HEK293 (cell line): ENCODE measurements at regions not wholly inside any gene's neighbourhood (a gene's known extent, or its start where the extent isn't known, plus 50 kb on each side); places are given as distances from the start of the nearest gene placed in this dataset.

Source experiments
- CTCF ChIA-PET: fragments of 350-600 bp; formaldehyde crosslinking; extraction: SDS; loops from one replicate; lab custom pipeline; 2021; ENCODE audit warnings: antibody characterized with exemption; lab: Yijun Ruan, JAX
- POLR2A ChIA-PET: fragments of 300-600 bp; formaldehyde crosslinking; extraction: SDS; loops from one replicate; lab custom pipeline; 2020; ENCODE audit warnings: antibody characterized with exemption, inconsistent platforms; lab: Yijun Ruan, JAX
- H3K27ac ChIP-seq: fragments of 200-500 bp; sonication (Bioruptor generic); 2 replicates; pipeline ENCODE4 v1.5.1; 2014; ENCODE audit warnings: low read depth, low read length, control low read depth, inconsistent platforms; ENCODE audit errors: extremely low read depth
- H3K36me3 ChIP-seq, 2 experiments: fragments of 200-500 bp in 1 of 2; sonication (Bioruptor generic) in 1 of 2; 1 replicate in 1 of 2; 2 replicates in 1 of 2; pipeline ENCODE4 v1.5.1; 2014 to 2017; ENCODE audit warnings: inconsistent platforms in 2 of 2, low read length in 2 of 2; ENCODE audit not compliant: control insufficient read depth in 2 of 2, insufficient read depth in 1 of 2
- H3K4me1 ChIP-seq: fragments of 200-500 bp; sonication (Bioruptor generic); 2 replicates; pipeline ENCODE4 v1.5.1; 2014; ENCODE audit warnings: mild to moderate bottlenecking, low read length, inconsistent platforms; ENCODE audit not compliant: control insufficient read depth, insufficient read depth
- H3K4me3 ChIP-seq: 2 replicates; pipeline ENCODE4 v1.5.1; 2011; ENCODE audit warnings: low read depth, mild to moderate bottlenecking, control low read depth, low read length, moderate library complexity
- H3K9me3 ChIP-seq: fragments of 200-500 bp; sonication (Bioruptor generic); 2 replicates; pipeline ENCODE4 v1.5.1; 2014; ENCODE audit warnings: low read depth, low read length, inconsistent platforms; ENCODE audit not compliant: control insufficient read depth, insufficient read depth
- MZF1 ChIP-seq: fragments of 450-650 bp; formaldehyde crosslinking; IDR thresholded peaks from 2 replicates; pipeline ENCODE4 v1.5.1; 2017; ENCODE audit warnings: missing biosample characterization, missing genetic modification characterization, borderline replicate concordance
- OVOL3 ChIP-seq: fragments of 450-650 bp; formaldehyde crosslinking; IDR thresholded peaks from 2 replicates; pipeline ENCODE4 v1.5.1; 2016; ENCODE audit warnings: missing biosample characterization, missing genetic modification characterization
- PRDM6 ChIP-seq: fragments of 450-650 bp; formaldehyde crosslinking; IDR thresholded peaks from 2 replicates; pipeline ENCODE4 v1.5.1; 2017; ENCODE audit warnings: missing biosample characterization, missing genetic modification characterization
- SP2 ChIP-seq: fragments of 450-650 bp; formaldehyde crosslinking; IDR thresholded peaks from 2 replicates; pipeline ENCODE4 v1.5.1; 2016; ENCODE audit warnings: missing biosample characterization, missing genetic modification characterization
- TSHZ1 ChIP-seq: fragments of 450-650 bp; formaldehyde crosslinking; IDR thresholded peaks from 2 replicates; pipeline ENCODE4 v1.5.1; 2016; ENCODE audit warnings: missing biosample characterization, missing genetic modification characterization, borderline replicate concordance
- ZBTB21 ChIP-seq: fragments of 450-650 bp; formaldehyde crosslinking; IDR thresholded peaks from 2 replicates; pipeline ENCODE4 v1.5.1; 2017; ENCODE audit warnings: missing biosample characterization, missing genetic modification characterization
- ZNF132 ChIP-seq: fragments of 450-650 bp; formaldehyde crosslinking; IDR thresholded peaks from 2 replicates; pipeline ENCODE4 v1.5.1; 2017; ENCODE audit warnings: missing biosample characterization, missing genetic modification characterization, borderline replicate concordance
- ZNF223 ChIP-seq: fragments of 450-650 bp; formaldehyde crosslinking; IDR thresholded peaks from 2 replicates; pipeline ENCODE4 v1.5.1; 2016; ENCODE audit warnings: missing biosample characterization, missing genetic modification characterization
- ZNF510 ChIP-seq: fragments of 450-650 bp; formaldehyde crosslinking; IDR thresholded peaks from 2 replicates; pipeline ENCODE4 v1.5.1; 2018; ENCODE audit warnings: mild to moderate bottlenecking, missing genetic modification characterization, missing biosample characterization; ENCODE audit not compliant: insufficient replicate concordance
- ZNF529 ChIP-seq: fragments of 450-650 bp; formaldehyde crosslinking; IDR thresholded peaks from 2 replicates; pipeline ENCODE4 v1.5.1; 2017; ENCODE audit warnings: missing genetic modification characterization, missing biosample characterization; ENCODE audit not compliant: insufficient replicate concordance
- ZNF544 ChIP-seq: fragments of 450-650 bp; formaldehyde crosslinking; IDR thresholded peaks from 2 replicates; pipeline ENCODE4 v1.5.0; 2017; ENCODE audit warnings: missing biosample characterization, missing genetic modification characterization
- ZNF558 ChIP-seq: fragments of 450-650 bp; formaldehyde crosslinking; IDR thresholded peaks from 2 replicates; pipeline ENCODE4 v1.5.1; 2016; ENCODE audit warnings: missing biosample characterization, missing genetic modification characterization
- ZNF629 ChIP-seq: fragments of 450-650 bp; formaldehyde crosslinking; IDR thresholded peaks from 2 replicates; pipeline ENCODE4 v1.5.1; 2017; ENCODE audit warnings: missing biosample characterization, missing genetic modification characterization
- ZNF639 ChIP-seq: fragments of 450-650 bp; formaldehyde crosslinking; IDR thresholded peaks from 2 replicates; pipeline ENCODE4 v1.5.1; 2016; ENCODE audit warnings: missing biosample characterization, missing genetic modification characterization
- ZNF654 ChIP-seq: fragments of 450-650 bp; formaldehyde crosslinking; IDR thresholded peaks from 2 replicates; pipeline ENCODE4 v1.5.1; 2016; ENCODE audit warnings: low read depth, missing biosample characterization, missing genetic modification characterization
- ZNF785 ChIP-seq: fragments of 450-650 bp; formaldehyde crosslinking; IDR thresholded peaks from 2 replicates; pipeline ENCODE4 v1.5.1; 2016; ENCODE audit warnings: missing biosample characterization, missing genetic modification characterization
- ZNF843 ChIP-seq: fragments of 450-650 bp; formaldehyde crosslinking; IDR thresholded peaks from 2 replicates; pipeline ENCODE4 v1.5.1; 2016; ENCODE audit warnings: missing biosample characterization, missing genetic modification characterization
- ZXDB ChIP-seq: fragments of 450-650 bp; formaldehyde crosslinking; IDR thresholded peaks from 2 replicates; pipeline ENCODE4 v1.5.1; 2016; ENCODE audit warnings: missing biosample characterization, missing genetic modification characterization

GRCh38 chr6:95819939-95820338 is 195.8 kb upstream of the FUT9 start:
- ChIA-PET POLR2A (no interaction called here), CTCF (interaction anchor here (0.6 to 1.8 kb wide), 8 partner anchors 9 to 827 kb away, joined by 3 to 6 read pairs (median 3); no protein-coding TSS in a partner anchor)
- no peak for TF ChIP-seq OVOL3 (tag by site-specific recombination)
- 0 out of 2 replicates have a peak, but pooled peaks have one; percentile 12 for TF ChIP-seq ZNF654 (tag by site-specific recombination)
- Histone ChIP-seq H3K36me3 (no peaks in the 10 kb centered on the region), H3K4me1 (no peaks in the 10 kb centered on the region), H3K9me3 (no peaks in the 10 kb centered on the region), H3K4me3 (no peak overlapping the region), H3K27ac (no peak overlapping the region)

- H3K27ac ChIP-seq = no peak overlapping the region
- H3K36me3 ChIP-seq = no peaks in the 10 kb centered on the region
- H3K9me3 ChIP-seq = no peaks in the 10 kb centered on the region
- no peak for TF ChIP-seq ZNF132
- no peak for TF ChIP-seq ZNF639 (tag by site-specific recombination)
- no peak for TF ChIP-seq PRDM6 (tag by site-specific recombination)
- no peak for TF ChIP-seq SP2 (tag by site-specific recombination)
- no peak for TF ChIP-seq ZBTB21 (tag by site-specific recombination)
- no peak for TF ChIP-seq ZNF544
- TF ChIP-seq TSHZ1 (tag by site-specific recombination) = no peak
- no peak for TF ChIP-seq ZNF529 (tag by site-specific recombination)
- no peak for TF ChIP-seq ZNF558 (tag by site-specific recombination)
- TF ChIP-seq ZXDB = no peak
- TF ChIP-seq ZNF629 (tag by site-specific recombination) = no peak
- TF ChIP-seq ZNF223 (tag by site-specific recombination) = no peak
- no peak for TF ChIP-seq ZNF843 (tag by site-specific recombination)
- TF ChIP-seq MZF1 = no peak
- TF ChIP-seq ZNF785 (tag by site-specific recombination) = no peak
- TF ChIP-seq ZNF510 (tag by site-specific recombination) = no peak
- POLR2A ChIA-PET = no interaction called here
- H3K4me1 ChIP-seq = no peaks in the 10 kb centered on the region
- CTCF ChIA-PET = no interaction called here
- no peak overlapping the region for H3K4me3 ChIP-seq
These were observed 184.8 kb upstream of the FUT9 start for GRCh38 chr6:95830859-95831557.
